ENCODE measurements at regions not wholly inside any gene's neighbourhood (a gene's known extent, or its start where the extent isn't known, plus 50 kb on each side); places are given as distances from the start of the nearest gene placed in this dataset.

GRCh38 chr3:143203848-143204247, 84.3 kb downstream of the CHST2 start:
- Histone ChIP-seq H3K27ac (ENCODE audit: low read length) (no peak overlapping the region), H3K36me3 (ENCODE audit: low read depth, low read length) (no peaks in the 10 kb centered on the region), H4K20me1 (ENCODE audit: low read length) (no peaks in the 10 kb centered on the region), H3K4me3 (ENCODE audit: low read length) (no peak overlapping the region), H3K9me3 (ENCODE audit: low read length) (no peaks in the 10 kb centered on the region), H3K27me3 (ENCODE audit: low read length) (no peaks in the 10 kb centered on the region), H3K9me2 (replicated peaks; ENCODE audit: low read length) (no peaks in the 10 kb centered on the region), H3K4me2 (ENCODE audit: low read length) (no peak overlapping the region), H3K9ac (ENCODE audit: low read length) (no peak overlapping the region), H3K4me1 (ENCODE audit: insufficient read depth, low read length) (0 out of 2 replicates have a peak, but pooled peaks cover 7% of the 10 kb centered on the region), H3K79me2 (ENCODE audit: low read length) (no peaks in the 10 kb centered on the region), H3F3A (ENCODE audit: low read length, unreplicated experiment) (no peaks in the 10 kb centered on the region), H2AFZ (ENCODE audit: low read length) (no peak overlapping the region)
- ChIA-PET CTCF (no interaction called here), POLR2A (ENCODE audit: unreplicated experiment) (interaction anchor here (0.5 kb wide), 1 partner anchor 244 kb away, joined by 4 read pairs; no protein-coding TSS in a partner anchor)
- ATAC-seq, result peak; percentile 60; the same call in 1 of the 2 replicates
- DNase-seq, result peak; percentile 45
- intact Hi-C loops (cut with micrococcal nuclease), result no loop called here
- TF ChIP-seq EZH2phosphoT487 (IDR thresholded peaks at IDR 0.05; ENCODE audit: borderline replicate concordance, low read length) (no peak), CTCF (conservative IDR thresholded peaks at IDR 0.05; ENCODE audit: low read depth, low read length) (no peak), EZH2 (IDR thresholded peaks at IDR 0.05; ENCODE audit: low read length, unreplicated experiment) (no peak)
- BruUV-seq (replicated peaks), result no TSS peak

GRCh38 chr3:143206955-143207337, 87.4 kb downstream of the CHST2 start:
- CTCF ChIA-PET, result interaction anchor here (0.7 kb wide), 1 partner anchor 1349 kb away, joined by 3 read pairs; no protein-coding TSS in a partner anchor

More at GRCh38 chr3:143206955-143207337, 87.4 kb downstream of the CHST2 start:
- H3K4me3 ChIP-seq (ENCODE audit: low read length), result no peak overlapping the region
- H3K4me2 ChIP-seq (ENCODE audit: low read length), result no peak overlapping the region
- 0 out of 2 replicates have a peak, but pooled peaks cover 7% of the 10 kb centered on the region for H3K4me1 ChIP-seq (ENCODE audit: insufficient read depth, low read length)
- H3K9me3 ChIP-seq (ENCODE audit: low read length), result no peaks in the 10 kb centered on the region
- POLR2A ChIA-PET (ENCODE audit: unreplicated experiment), result interaction anchor here (0.6 kb wide), 1 partner anchor 1916 kb away, joined by 3 read pairs; no protein-coding TSS in a partner anchor
- TF ChIP-seq EZH2 (IDR thresholded peaks at IDR 0.05; ENCODE audit: low read length, unreplicated experiment) (no peak), CTCF (conservative IDR thresholded peaks at IDR 0.05; ENCODE audit: low read depth, low read length) (no peak), EZH2phosphoT487 (IDR thresholded peaks at IDR 0.05; ENCODE audit: borderline replicate concordance, low read length) (no peak)
- H3K79me2 ChIP-seq (ENCODE audit: low read length), result no peaks in the 10 kb centered on the region
- H3K9ac ChIP-seq (ENCODE audit: low read length), result no peak overlapping the region
- H3K36me3 ChIP-seq (ENCODE audit: low read depth, low read length), result no peaks in the 10 kb centered on the region
- no peak overlapping the region for H3K27ac ChIP-seq (ENCODE audit: low read length)
- no peaks in the 10 kb centered on the region for H3F3A ChIP-seq (ENCODE audit: low read length, unreplicated experiment)
- no peaks in the 10 kb centered on the region for H4K20me1 ChIP-seq (ENCODE audit: low read length)
- H3K27me3 ChIP-seq (ENCODE audit: low read length), result no peaks in the 10 kb centered on the region
- intact Hi-C loops (cut with micrococcal nuclease), result no loop called here
- no peak overlapping the region for H2AFZ ChIP-seq (ENCODE audit: low read length)
- no TSS peak for BruUV-seq (replicated peaks)
- DNase-seq, result no peak
- H3K9me2 ChIP-seq (replicated peaks; ENCODE audit: low read length), result no peaks in the 10 kb centered on the region
- no peak for ATAC-seq

Data from PC-3 (cell line).